ENCODE measurements at regions not wholly inside any gene's neighbourhood (a gene's known extent, or its start where the extent isn't known, plus 50 kb on each side); places are given as distances from the start of the nearest gene placed in this dataset.

- TF ChIP-seq POLR2AphosphoS5 (IDR thresholded peaks at IDR 0.05; ENCODE audit: borderline replicate concordance, low read depth, low read length) (no peak), EZH2 (IDR thresholded peaks at IDR 0.05) (no peak), FOXP2 (optimal IDR thresholded peaks at IDR 0.05; ENCODE audit: control extremely low read depth, extremely low read length, insufficient read depth) (no peak)
Observed at GRCh38 chr2:104078431-104079157, 775.3 kb upstream of the POU3F3 start.

All from SK-N-MC (cell line).